RWPE2 (cell line): ENCODE measurements at regions not wholly inside any gene's neighbourhood (a gene's known extent, or its start where the extent isn't known, plus 50 kb on each side); places are given as distances from the start of the nearest gene placed in this dataset.

Experiments
- ATAC-seq: fragments of 200-7000 bp; cut with Tn5 transposase; 3 replicates; pipeline ENCODE4 v1.9.1; 2021; ENCODE audit warnings: low read depth
- DNase-seq: peaks from one replicate; pipeline ENCODE4 v3.0.0-alpha.2; 2020; ENCODE audit warnings: low spot score
- H3K27ac ChIP-seq: fragments of 450-650 bp; 2 replicates; pipeline ENCODE4 v1.5.1; 2017; ENCODE audit warnings: mild to moderate bottlenecking; ENCODE audit not compliant: poor library complexity, severe bottlenecking
- H3K27me3 ChIP-seq: fragments of 250-450 bp; sonication (Bioruptor Pico); 2 replicates; pipeline ENCODE4 v1.5.1; 2021; ENCODE audit warnings: mild to moderate bottlenecking, moderate library complexity; ENCODE audit not compliant: insufficient read depth, poor library complexity, severe bottlenecking
- H3K36me3 ChIP-seq: fragments of 250-450 bp; sonication (Bioruptor Pico); 2 replicates; pipeline ENCODE4 v1.5.1; 2020; ENCODE audit warnings: low read depth, mild to moderate bottlenecking, moderate library complexity
- H3K4me1 ChIP-seq: fragments of 250-450 bp; sonication (Bioruptor Pico); 2 replicates; pipeline ENCODE4 v1.5.1; 2021; ENCODE audit warnings: mild to moderate bottlenecking, moderate library complexity; ENCODE audit not compliant: insufficient read depth, poor library complexity, severe bottlenecking
- H3K4me3 ChIP-seq: fragments of 250-450 bp; sonication (Bioruptor Pico); 2 replicates; pipeline ENCODE4 v1.5.1; 2021; ENCODE audit warnings: mild to moderate bottlenecking, moderate library complexity; ENCODE audit not compliant: severe bottlenecking
- H3K9me3 ChIP-seq: fragments of 250-450 bp; sonication (Bioruptor Pico); 2 replicates; pipeline ENCODE4 v1.5.1; 2021; ENCODE audit warnings: mild to moderate bottlenecking, moderate library complexity; ENCODE audit not compliant: severe bottlenecking
- TF ChIP-seq, protein P1 (sequence below): fragments of 450-650 bp; IDR thresholded peaks from one replicate; pipeline ENCODE4 v1.5.1; 2017; ENCODE audit warnings: mild to moderate bottlenecking, moderate library complexity; ENCODE audit not compliant: poor library complexity, severe bottlenecking

DNA sequence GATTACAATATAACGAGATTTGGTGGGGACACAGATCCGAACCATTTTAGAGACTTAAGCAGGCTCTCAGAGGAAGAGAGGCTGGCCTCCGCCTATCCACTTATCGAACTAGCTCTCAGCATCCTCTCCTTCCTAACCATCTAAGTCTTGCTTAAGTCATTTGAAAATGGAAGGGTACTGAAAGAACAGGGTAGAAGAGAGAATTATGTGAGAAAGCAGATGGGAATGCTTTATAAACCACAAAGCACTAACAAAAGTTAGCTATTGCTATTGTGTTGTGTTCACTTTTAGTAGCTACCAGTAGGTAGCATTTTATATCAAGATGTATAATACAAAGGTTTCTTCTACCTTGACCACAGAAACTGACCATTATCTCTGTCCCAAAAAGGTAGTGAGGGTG is 153.4 kb upstream of the CADM1 start:
- Histone ChIP-seq H3K4me1 (no peaks in the 10 kb centered on the region), H3K27me3 (peaks cover 11% of the 10 kb centered on the region), H3K4me3 (no peak overlapping the region), H3K9me3 (peaks cover 5% of the 10 kb centered on the region), H3K36me3 (no peaks in the 10 kb centered on the region), H3K27ac (no peak overlapping the region)
- no peak for ATAC-seq
- TF ChIP-seq, protein P1, sequence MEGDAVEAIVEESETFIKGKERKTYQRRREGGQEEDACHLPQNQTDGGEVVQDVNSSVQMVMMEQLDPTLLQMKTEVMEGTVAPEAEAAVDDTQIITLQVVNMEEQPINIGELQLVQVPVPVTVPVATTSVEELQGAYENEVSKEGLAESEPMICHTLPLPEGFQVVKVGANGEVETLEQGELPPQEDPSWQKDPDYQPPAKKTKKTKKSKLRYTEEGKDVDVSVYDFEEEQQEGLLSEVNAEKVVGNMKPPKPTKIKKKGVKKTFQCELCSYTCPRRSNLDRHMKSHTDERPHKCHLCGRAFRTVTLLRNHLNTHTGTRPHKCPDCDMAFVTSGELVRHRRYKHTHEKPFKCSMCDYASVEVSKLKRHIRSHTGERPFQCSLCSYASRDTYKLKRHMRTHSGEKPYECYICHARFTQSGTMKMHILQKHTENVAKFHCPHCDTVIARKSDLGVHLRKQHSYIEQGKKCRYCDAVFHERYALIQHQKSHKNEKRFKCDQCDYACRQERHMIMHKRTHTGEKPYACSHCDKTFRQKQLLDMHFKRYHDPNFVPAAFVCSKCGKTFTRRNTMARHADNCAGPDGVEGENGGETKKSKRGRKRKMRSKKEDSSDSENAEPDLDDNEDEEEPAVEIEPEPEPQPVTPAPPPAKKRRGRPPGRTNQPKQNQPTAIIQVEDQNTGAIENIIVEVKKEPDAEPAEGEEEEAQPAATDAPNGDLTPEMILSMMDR = no peak
- DNase-seq = no peak

DNA sequence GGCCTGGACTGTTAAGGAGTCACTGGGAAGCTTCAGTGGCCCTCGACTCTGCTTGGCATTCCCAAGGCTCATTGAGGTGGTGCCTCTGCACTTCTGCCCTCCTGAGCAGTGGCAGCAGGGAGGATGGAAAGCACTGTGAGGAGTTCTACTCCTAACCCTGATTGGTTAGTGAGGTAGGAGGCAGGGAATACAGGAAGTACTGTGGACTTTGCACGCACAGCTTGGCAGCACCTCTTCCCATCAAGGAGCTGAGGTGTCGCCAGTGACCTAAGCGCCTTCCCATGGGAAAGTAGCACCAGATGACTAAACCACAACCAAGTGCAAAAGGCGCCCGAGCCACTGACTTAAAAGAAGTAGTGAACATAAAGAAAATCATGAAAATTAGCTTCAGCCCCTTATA is 152.5 kb upstream of the CADM1 start:
- no peaks in the 10 kb centered on the region for H3K4me1 ChIP-seq
- DNase-seq = no peak
- no peaks in the 10 kb centered on the region for H3K36me3 ChIP-seq
- TF ChIP-seq, protein P1 = no peak
- no peak overlapping the region for H3K4me3 ChIP-seq
- H3K9me3 ChIP-seq = peaks cover 5% of the 10 kb centered on the region
- ATAC-seq = no peak
- no peak overlapping the region for H3K27ac ChIP-seq
- peaks cover 11% of the 10 kb centered on the region for H3K27me3 ChIP-seq

DNA sequence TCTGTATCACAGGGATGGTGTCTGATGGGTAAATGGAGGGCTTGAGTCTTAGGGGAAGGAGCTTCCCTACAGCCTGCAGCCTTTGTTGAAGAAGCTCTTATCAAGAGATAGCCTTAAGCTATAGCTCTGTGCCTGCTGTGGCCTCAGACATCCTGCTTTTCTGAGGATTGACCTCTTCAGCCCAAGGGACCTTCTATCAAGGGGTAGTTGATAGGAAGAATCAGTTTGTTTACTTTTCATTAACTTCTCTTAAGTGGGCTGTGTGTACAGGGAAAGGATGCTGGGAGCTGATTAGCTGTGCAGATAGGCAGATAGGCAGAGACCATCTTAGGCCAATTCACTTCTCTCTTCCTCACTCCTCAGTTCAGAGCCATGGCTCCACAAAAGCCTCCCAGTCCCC is 151.8 kb upstream of the CADM1 start:
- Histone ChIP-seq H3K27ac (no peak overlapping the region), H3K4me1 (no peaks in the 10 kb centered on the region), H3K4me3 (no peak overlapping the region), H3K27me3 (peaks cover 11% of the 10 kb centered on the region), H3K36me3 (no peaks in the 10 kb centered on the region), H3K9me3 (peaks cover 5% of the 10 kb centered on the region)
- TF ChIP-seq, protein P1 = no peak
- ATAC-seq (no peak), DNase-seq (no peak)

DNA sequence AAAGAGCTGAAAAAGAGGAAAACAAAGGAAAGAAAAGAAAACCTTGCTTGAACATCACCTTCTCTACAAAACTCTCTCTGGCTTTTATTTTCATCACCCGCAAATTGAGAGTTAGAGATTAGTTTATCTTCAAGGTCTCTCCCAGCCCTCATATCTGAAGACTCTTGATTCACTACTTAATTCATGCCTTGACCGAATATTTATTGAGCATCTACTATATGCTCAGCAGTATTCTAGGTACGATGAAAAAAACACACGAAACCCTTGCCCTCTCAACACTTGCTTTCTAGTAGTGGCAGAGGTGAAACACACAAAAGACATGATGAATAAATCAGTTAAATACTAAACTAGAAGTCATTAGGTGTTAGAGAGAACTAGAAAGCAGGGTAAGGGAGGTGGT is 150.6 kb upstream of the CADM1 start:
- Histone ChIP-seq H3K4me1 (no peaks in the 10 kb centered on the region), H3K9me3 (peaks cover 5% of the 10 kb centered on the region), H3K36me3 (no peaks in the 10 kb centered on the region), H3K27me3 (peaks cover 11% of the 10 kb centered on the region), H3K4me3 (no peak overlapping the region), H3K27ac (no peak overlapping the region)
- DNase-seq (no peak), ATAC-seq (no peak)
- TF ChIP-seq, protein P1 = no peak

DNA sequence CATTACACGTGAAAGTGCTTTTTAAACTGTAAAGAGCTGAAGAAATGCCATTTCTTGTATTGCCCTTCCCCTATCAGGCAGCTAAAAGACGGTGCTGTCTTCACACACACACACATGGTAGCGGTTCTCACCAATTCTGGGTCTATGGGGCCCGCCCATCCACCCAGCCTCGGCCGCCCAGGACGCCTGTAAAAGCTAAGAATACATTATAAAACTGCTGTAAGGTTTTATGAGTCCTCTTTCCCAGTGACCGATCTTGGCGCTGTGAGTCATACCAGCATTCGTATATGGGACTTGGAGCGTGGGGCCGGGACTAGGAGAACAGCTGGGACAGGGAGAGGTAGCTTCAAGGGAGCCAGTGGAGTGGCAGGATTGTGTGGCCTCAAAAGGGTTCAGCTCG is 149.7 kb upstream of the CADM1 start:
- peak; percentile 46; the same call in 1 of the 3 replicates for ATAC-seq
- H3K27me3 ChIP-seq = peaks cover 5% of the 10 kb centered on the region

More for the DNA sequence above, 149.7 kb upstream of the CADM1 start:
- DNase-seq = no peak
- Histone ChIP-seq H3K4me1 (no peaks in the 10 kb centered on the region), H3K4me3 (no peak overlapping the region), H3K9me3 (peaks cover 5% of the 10 kb centered on the region), H3K27ac (no peak overlapping the region), H3K36me3 (no peaks in the 10 kb centered on the region)
- TF ChIP-seq, protein P1 = no peak
